IMR-90 (cell line): ENCODE measurements at regions not wholly inside any gene's neighbourhood (a gene's known extent, or its start where the extent isn't known, plus 50 kb on each side); places are given as distances from the start of the nearest gene placed in this dataset.

Source experiments
- ATAC-seq: fragments of 200-7000 bp; cut with Tn5 transposase; 2 replicates; pipeline ENCODE4 v1.9.1; 2020; ENCODE audit warnings: low read depth, mild to moderate bottlenecking, moderate library complexity
- BruUV-seq: library from RNA; stranded (reverse); fragments of 400-500 nt; replicated peaks from 2 replicates; lab custom pipeline; 2021; lab: Mats Ljungman, UMichigan
- CTCF ChIA-PET: fragments of 300-600 bp; formaldehyde crosslinking; extraction: SDS; loops from one replicate; lab custom pipeline; 2021; ENCODE audit warnings: antibody characterized with exemption; lab: Yijun Ruan, JAX
- POLR2A ChIA-PET: fragments of 300-600 bp; sonication (Branson Sonifier 250); formaldehyde crosslinking; loops from one replicate; lab custom pipeline; 2022; ENCODE audit warnings: antibody characterized with exemption; ENCODE audit not compliant: unreplicated experiment; lab: Charles Lee
- DNase-seq: peaks from one replicate; pipeline ENCODE4 v3.0.0; 2013
- H2AFZ ChIP-seq: replicated peaks from 2 replicates; pipeline ENCODE3; 2013; ENCODE audit warnings: low read length, mild to moderate bottlenecking; ENCODE audit not compliant: poor library complexity
- H2AK5ac ChIP-seq: 2 replicates; pipeline ENCODE4 v1.6.1; 2013; ENCODE audit warnings: low read depth, low read length, inconsistent platforms
- H2AK9ac ChIP-seq: replicated peaks from 2 replicates; pipeline ENCODE3; 2013; ENCODE audit warnings: mild to moderate bottlenecking, low read depth, low read length, moderate library complexity; ENCODE audit not compliant: poor library complexity
- H2BK120ac ChIP-seq: 2 replicates; pipeline ENCODE4 v1.6.1; 2013; ENCODE audit warnings: low read depth, low read length, inconsistent platforms
- H2BK15ac ChIP-seq: 3 replicates; pipeline ENCODE4 v1.6.1; 2013; ENCODE audit warnings: low read depth, low read length, inconsistent platforms
- H2BK20ac ChIP-seq: 2 replicates; pipeline ENCODE4 v1.6.1; 2013; ENCODE audit warnings: low read depth, mild to moderate bottlenecking, inconsistent platforms, low read length, moderate library complexity
- H2BK5ac ChIP-seq: 2 replicates; pipeline ENCODE4 v1.6.1; 2013; ENCODE audit warnings: mild to moderate bottlenecking, low read depth, low read length, inconsistent platforms; ENCODE audit not compliant: poor library complexity, severe bottlenecking
- H3K14ac ChIP-seq: replicated peaks from 2 replicates; pipeline ENCODE4 v1.6.1; 2013; ENCODE audit warnings: low read depth, low read length, inconsistent platforms
- H3K18ac ChIP-seq: 2 replicates; pipeline ENCODE4 v1.6.1; 2013; ENCODE audit warnings: low read depth, low read length, control low read depth
- H3K23ac ChIP-seq: 2 replicates; pipeline ENCODE4 v1.6.1; 2013; ENCODE audit warnings: low read depth, low read length, inconsistent platforms
- H3K27ac ChIP-seq: 2 replicates; pipeline ENCODE4 v1.5.1; 2013; ENCODE audit warnings: mild to moderate bottlenecking, control low read depth, low read length; ENCODE audit not compliant: insufficient read depth
- H3K27me3 ChIP-seq: 2 replicates; pipeline ENCODE4 v1.6.1; 2013; ENCODE audit warnings: low read length; ENCODE audit not compliant: control insufficient read depth, insufficient read depth
- H3K36me3 ChIP-seq: 2 replicates; pipeline ENCODE4 v1.6.1; 2013; ENCODE audit warnings: low read length, mixed read lengths; ENCODE audit not compliant: control insufficient read depth, insufficient read depth
- H3K4ac ChIP-seq: 2 replicates; pipeline ENCODE4 v1.6.1; 2013; ENCODE audit warnings: low read depth, low read length, inconsistent platforms
- H3K4me1 ChIP-seq: 2 replicates; pipeline ENCODE4 v1.6.1; 2013; ENCODE audit warnings: low read length, mixed read lengths; ENCODE audit not compliant: control insufficient read depth, insufficient read depth
- H3K4me2 ChIP-seq: 2 replicates; pipeline ENCODE4 v1.6.1; 2013; ENCODE audit warnings: low read depth, mild to moderate bottlenecking, control low read depth, low read length, moderate library complexity
- H3K4me3 ChIP-seq: 2 replicates; pipeline ENCODE4 v1.5.1; 2013; ENCODE audit warnings: low read depth, mild to moderate bottlenecking, control low read depth, low read length, moderate library complexity; ENCODE audit not compliant: insufficient read depth
- H3K56ac ChIP-seq: 2 replicates; pipeline ENCODE4 v1.6.1; 2013; ENCODE audit warnings: low read length, inconsistent platforms; ENCODE audit not compliant: insufficient read depth; ENCODE audit errors: extremely low read depth
- H3K79me1 ChIP-seq, 2 experiments: 2 replicates each; pipeline ENCODE4 v1.6.1; 2013; ENCODE audit warnings: low read length in 2 of 2, inconsistent platforms in 1 of 2, low read depth in 1 of 2
- H3K9ac ChIP-seq: 2 replicates; pipeline ENCODE4 v1.6.1; 2013; ENCODE audit warnings: low read depth, low read length, control low read depth
- H3K9me1 ChIP-seq: 2 replicates; pipeline ENCODE4 v1.6.1; 2013; ENCODE audit warnings: low read length, inconsistent platforms; ENCODE audit not compliant: insufficient read depth
- H3K9me3 ChIP-seq: 2 replicates; pipeline ENCODE4 v1.6.1; 2013; ENCODE audit warnings: low read length; ENCODE audit not compliant: control insufficient read depth, insufficient read depth
- H4K20me1 ChIP-seq: 2 replicates; pipeline ENCODE4 v1.6.1; 2013; ENCODE audit warnings: low read length, inconsistent platforms; ENCODE audit not compliant: insufficient read depth
- H4K5ac ChIP-seq: 2 replicates; pipeline ENCODE4 v1.6.1; 2013; ENCODE audit warnings: mild to moderate bottlenecking, low read depth, low read length, control low read depth
- H4K8ac ChIP-seq, 2 experiments: 2 replicates each; pipeline ENCODE4 v1.6.1; 2013; ENCODE audit warnings: low read depth in 2 of 2, low read length in 2 of 2, control low read depth in 1 of 2, inconsistent platforms in 1 of 2
- H4K91ac ChIP-seq: 2 replicates; pipeline ENCODE4 v1.6.1; 2013; ENCODE audit warnings: low read depth, low read length, inconsistent platforms; ENCODE audit not compliant: insufficient read depth
- CEBPB ChIP-seq: IDR thresholded peaks from 2 replicates; pipeline ENCODE4 v1.6.1; 2012; ENCODE audit warnings: low read depth, low read length, improper control_type of control experiment
- FOS ChIP-seq: fragments of 150-350 bp; IDR thresholded peaks from 2 replicates; pipeline ENCODE4 v1.6.1; 2016; ENCODE audit warnings: low read depth, low read length
- NFE2L2 ChIP-seq: fragments of 150-350 bp; IDR thresholded peaks from 2 replicates; pipeline ENCODE4 v1.6.1; 2016; ENCODE audit warnings: low read depth, mild to moderate bottlenecking, low read length
- RCOR1 ChIP-seq: IDR thresholded peaks from 2 replicates; pipeline ENCODE4 v1.6.1; 2012; ENCODE audit warnings: mild to moderate bottlenecking, low read length, improper control_type of control experiment; ENCODE audit not compliant: insufficient replicate concordance
- RFX5 ChIP-seq: IDR thresholded peaks from 2 replicates; pipeline ENCODE4 v1.8.0; 2012; ENCODE audit warnings: low read depth, mild to moderate bottlenecking, low read length, moderate library complexity
- WGBS, 2 experiments: methylation state at CpG; one replicate each; pipeline versions ENCODE4 v1.1.5 to v1.1.7; 2013; ENCODE audit warnings: missing lambda C conversion rate in 2 of 2; ENCODE audit not compliant: insufficient read length in 1 of 2; ENCODE audit errors: extremely low coverage in 2 of 2; 5-methylcytosine and 5-hydroxymethylcytosine counted together
- dilution Hi-C: fragments of 300-500 bp; cut with HindIII; formaldehyde crosslinking; loops from one replicate; pipeline ENCODE4 v1.14.3; 2018; ENCODE audit warnings: low sequenced_read_pairs; ENCODE audit not compliant: unreplicated experiment
- in situ Hi-C: fragments of 300-500 bp; cut with MboI; formaldehyde crosslinking; loops from 3 replicates; pipeline ENCODE4 v1.14.3; 2019; ENCODE audit warnings: low sequenced_read_pairs, inconsistent platforms, mixed read lengths
- intact Hi-C: fragments of 100-400 bp; cut with micrococcal nuclease; formaldehyde crosslinking; loops from 2 replicates; pipeline ENCODE4 v1.10.0; 2022
- TF ChIP-seq, protein P1 (sequence below): fragments of 150-350 bp; IDR thresholded peaks from 2 replicates; pipeline ENCODE4 v1.6.1; 2016; ENCODE audit warnings: low read depth, mild to moderate bottlenecking, low read length, moderate library complexity, borderline replicate concordance

DNA sequence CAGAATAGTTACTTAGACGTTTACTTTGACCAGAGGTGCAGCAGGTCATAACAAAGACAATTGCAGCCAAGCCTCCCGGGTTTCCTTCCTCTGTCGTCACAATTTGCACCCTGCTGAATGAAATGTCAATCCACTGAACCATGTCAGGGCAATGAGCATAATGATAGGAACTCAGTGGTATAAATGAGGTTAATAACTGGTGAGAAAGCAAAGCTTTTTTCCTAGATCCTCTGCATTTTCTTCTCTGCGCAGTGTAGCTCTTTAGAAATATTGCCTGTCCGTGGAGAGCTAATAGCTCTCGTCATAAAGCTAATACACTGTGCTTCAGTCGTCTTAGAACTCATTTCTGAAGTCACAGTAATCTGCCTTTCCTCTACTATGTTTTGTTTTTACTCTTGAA lies 1960.1 kb upstream of the ADGRL3 start:
- no peaks in the 10 kb centered on the region for H3K79me1 ChIP-seq
- ATAC-seq (no peak), DNase-seq (no peak)
- no peak overlapping the region for H3K4me3 ChIP-seq
- H2BK5ac ChIP-seq, result no peak overlapping the region
- in situ Hi-C loops (no loop called here), intact Hi-C loops (no loop called here), dilution Hi-C loops (no loop called here)
- no peaks in the 10 kb centered on the region for H4K20me1 ChIP-seq
- H2BK120ac ChIP-seq, result no peak overlapping the region
- no peak overlapping the region for H2BK20ac ChIP-seq
- H3K9ac ChIP-seq, result no peak overlapping the region
- no CpG with 5 or more reads among the region's 7 CpGs for WGBS, 2 experiments
- H3K56ac ChIP-seq, result no peak overlapping the region
- H4K91ac ChIP-seq, result no peak overlapping the region
- H3K4me2 ChIP-seq, result no peak overlapping the region
- no peak overlapping the region for H3K18ac ChIP-seq
- CTCF ChIA-PET, result no interaction called here
- no peak overlapping the region for H2BK15ac ChIP-seq
- H4K8ac ChIP-seq, result no peak overlapping the region
- H3K23ac ChIP-seq, result no peak overlapping the region
- H3K4me1 ChIP-seq, result no peaks in the 10 kb centered on the region
- no peak overlapping the region for H2AK9ac ChIP-seq
- H3K36me3 ChIP-seq, result no peaks in the 10 kb centered on the region
- no peaks in the 10 kb centered on the region for H3K27me3 ChIP-seq
- POLR2A ChIA-PET, result no interaction called here
- no peak overlapping the region for H3K27ac ChIP-seq
- no TSS peak for BruUV-seq
- TF ChIP-seq CEBPB (no peak), FOS (no peak), RFX5 (no peak), NFE2L2 (no peak), RCOR1 (no peak)
- TF ChIP-seq, protein P1, sequence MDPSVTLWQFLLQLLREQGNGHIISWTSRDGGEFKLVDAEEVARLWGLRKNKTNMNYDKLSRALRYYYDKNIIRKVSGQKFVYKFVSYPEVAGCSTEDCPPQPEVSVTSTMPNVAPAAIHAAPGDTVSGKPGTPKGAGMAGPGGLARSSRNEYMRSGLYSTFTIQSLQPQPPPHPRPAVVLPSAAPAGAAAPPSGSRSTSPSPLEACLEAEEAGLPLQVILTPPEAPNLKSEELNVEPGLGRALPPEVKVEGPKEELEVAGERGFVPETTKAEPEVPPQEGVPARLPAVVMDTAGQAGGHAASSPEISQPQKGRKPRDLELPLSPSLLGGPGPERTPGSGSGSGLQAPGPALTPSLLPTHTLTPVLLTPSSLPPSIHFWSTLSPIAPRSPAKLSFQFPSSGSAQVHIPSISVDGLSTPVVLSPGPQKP, result no peak
- no peak overlapping the region for H3K4ac ChIP-seq
- H3K9me3 ChIP-seq, result peaks cover 16% of the 10 kb centered on the region
- H4K5ac ChIP-seq, result no peak overlapping the region
- no peak overlapping the region for H3K14ac ChIP-seq
- H3K9me1 ChIP-seq, result no peaks in the 10 kb centered on the region
- no peak overlapping the region for H2AK5ac ChIP-seq
- no peak overlapping the region for H2AFZ ChIP-seq
